SKM-1 treated with dmso at 0.1 percent for 144 hours (cell line): ENCODE measurements at regions not wholly inside any gene's neighbourhood (a gene's known extent, or its start where the extent isn't known, plus 50 kb on each side); places are given as distances from the start of the nearest gene placed in this dataset.

Source experiments
- DNase-seq: peaks from one replicate; lab custom pipeline; 2025; ENCODE audit not compliant: unreplicated experiment; lab: John Stamatoyannopoulos, UW

DNA sequence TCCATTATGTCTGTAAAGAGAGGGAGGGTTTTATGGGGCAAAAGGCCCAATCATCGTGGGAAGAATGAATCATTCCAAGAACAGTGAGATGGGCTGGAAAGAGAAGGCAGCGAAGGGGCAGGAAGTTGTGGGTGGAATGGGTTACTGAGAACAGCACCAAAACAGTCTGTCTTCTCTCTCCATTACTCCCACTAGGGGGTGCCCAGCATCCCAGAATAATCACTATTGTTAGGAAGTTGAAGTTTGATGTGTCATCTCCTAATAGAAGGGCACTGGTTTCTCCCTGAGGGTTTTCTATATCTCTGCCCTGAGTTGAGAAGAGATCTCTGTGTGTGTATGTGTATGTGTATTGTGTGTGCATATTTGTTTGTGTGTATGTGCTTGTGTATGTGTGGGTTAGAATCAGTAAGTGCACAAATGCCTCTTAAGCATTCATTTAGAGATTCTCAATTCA lies 76.6 kb upstream of the MAP4K3 start:
- DNase-seq: peak; percentile 78

DNA sequence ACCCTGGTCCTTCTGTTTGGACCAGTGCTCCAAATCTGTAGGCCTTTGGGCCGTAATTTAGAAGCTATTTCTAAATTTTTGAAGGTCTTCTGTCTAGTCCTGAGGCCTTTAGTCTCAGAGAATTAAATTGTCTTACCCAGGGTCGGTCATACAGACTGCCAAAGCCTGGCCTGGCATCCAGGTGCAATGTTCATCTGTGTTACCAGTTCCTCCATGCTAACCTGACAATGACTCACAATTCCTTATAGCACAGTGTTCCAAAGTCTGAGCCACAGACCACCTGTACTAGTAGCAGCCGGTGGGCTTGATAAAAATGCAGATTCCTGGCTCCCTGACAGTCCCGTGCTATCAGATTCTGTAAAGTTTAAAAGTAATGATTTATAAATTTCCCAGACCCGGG lies 77.7 kb upstream of the MAP4K3 start:
- DNase-seq: no peak

DNA sequence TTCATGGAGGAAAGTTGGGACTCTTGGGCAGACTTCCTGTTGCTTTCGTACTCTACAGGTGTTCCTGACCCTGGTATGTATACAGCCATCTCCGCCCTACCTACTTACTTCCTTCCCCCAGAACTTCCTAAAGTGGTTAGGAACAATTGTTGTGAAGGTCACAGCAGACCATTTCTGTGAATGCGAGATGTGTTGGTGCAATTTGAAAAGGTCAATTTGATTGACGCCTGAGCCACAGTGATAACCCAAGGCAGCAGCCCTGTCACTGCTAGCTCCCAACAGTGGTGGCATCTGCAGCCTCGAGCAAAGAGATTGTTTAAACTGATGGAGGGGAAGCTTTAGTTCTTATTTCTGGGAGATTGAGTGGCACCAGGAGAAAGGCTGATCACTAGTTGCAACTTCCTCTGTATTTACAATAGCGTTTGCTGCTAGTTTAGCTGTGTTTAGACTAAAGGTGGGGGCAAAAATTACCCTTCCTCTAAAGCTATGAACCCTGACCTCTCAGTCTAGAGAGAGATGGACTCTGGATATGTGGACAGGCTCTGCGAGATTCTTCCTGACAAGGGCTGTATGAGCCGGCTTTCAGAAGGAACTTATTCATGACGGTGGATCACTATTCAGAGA lies 78.3 kb upstream of the MAP4K3 start:
- DNase-seq: no peak

DNA sequence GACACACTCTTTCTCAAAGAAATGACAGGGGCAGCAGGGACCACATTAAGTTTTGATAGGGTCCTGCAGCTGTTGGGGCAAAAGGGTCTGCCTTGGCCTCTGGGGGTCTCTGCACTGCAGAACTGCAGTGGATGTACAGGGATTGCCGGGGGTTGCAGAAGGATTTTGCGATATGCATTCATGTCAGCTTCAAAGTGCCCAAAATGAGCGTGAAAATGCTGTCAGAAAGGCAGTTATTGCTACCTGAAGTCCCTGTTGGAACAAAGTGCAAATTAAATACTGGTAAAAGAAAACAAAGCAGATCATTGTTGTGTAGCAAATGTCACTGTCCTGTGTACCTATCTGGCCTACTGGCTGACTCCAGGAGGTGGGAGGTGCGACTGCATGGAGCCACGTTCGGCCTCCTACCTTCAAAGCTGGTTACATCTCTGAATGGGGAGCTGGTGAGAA lies 78.8 kb upstream of the MAP4K3 start:
- no peak for DNase-seq

DNA sequence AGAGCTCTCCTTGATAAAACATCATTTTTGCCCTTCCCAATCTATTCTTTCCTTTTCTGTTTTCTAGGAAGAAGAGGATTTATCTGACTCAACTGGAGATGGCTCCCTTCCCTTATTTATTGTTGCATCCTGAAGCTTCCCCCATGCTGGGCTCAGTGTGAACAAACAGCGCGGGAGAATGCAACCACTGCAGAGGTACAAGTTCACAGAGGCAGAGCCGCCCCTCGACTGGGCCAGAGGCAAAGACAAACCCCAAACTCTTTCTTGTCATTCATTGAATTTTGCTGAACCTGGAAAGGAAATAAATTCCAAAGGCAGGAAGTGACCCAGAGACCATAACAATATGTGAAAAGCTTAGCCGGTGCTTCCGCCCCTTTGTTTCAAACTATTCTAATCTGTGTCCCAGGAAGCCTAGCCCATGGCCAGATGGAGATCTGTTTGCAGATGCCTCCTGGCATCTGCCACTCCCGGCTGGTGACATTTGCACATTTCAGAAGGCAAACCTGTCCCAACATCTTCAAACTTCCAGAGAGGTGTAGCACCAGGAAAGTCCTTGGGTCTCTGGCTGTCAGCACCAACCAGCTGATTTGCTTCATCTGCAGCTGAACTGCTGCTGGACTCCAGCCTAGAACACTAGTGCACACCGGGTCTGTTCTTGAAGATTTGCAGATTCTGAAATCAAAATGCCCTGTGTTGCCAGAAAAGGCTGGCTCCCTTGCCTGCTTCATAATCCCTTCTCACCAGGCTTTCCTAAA lies 79.4 kb upstream of the MAP4K3 start:
- DNase-seq: no peak

DNA sequence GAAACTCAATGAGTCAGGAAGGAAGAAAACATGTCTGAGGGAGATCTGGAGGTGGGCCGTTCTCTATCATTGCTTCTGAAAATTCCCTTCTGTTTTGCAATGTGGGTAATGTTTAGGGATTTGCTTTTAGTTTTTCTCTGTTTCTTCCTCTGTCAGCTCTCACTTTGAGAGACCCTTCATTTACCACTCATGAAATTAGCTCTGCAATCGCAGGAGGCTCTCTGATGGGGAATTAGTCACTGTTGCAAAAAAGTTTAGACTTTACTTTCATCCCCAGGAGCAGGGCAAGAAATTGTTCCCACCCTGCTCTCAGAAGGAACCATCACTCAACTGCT lies 80.0 kb upstream of the MAP4K3 start:
- DNase-seq: no peak

DNA sequence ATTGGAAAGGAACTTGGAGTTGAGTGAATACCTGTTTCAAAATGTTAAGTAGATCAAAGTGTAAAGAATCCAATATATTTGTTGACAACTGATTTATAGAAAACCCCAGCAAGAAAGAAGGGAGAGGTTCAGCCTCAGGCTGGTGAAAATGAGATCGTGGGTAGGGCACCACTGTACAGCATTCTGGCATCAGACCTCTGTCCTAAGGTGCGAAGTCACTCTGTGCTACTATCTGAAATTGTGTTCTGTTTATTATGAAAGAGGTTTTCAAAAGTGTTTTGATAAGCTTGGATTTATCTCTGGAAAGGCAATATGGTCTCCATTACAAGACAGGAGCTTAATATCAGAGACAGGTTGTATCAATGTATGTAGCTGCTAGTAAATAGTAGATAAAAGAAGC lies 80.5 kb upstream of the MAP4K3 start:
- DNase-seq: no peak

DNA sequence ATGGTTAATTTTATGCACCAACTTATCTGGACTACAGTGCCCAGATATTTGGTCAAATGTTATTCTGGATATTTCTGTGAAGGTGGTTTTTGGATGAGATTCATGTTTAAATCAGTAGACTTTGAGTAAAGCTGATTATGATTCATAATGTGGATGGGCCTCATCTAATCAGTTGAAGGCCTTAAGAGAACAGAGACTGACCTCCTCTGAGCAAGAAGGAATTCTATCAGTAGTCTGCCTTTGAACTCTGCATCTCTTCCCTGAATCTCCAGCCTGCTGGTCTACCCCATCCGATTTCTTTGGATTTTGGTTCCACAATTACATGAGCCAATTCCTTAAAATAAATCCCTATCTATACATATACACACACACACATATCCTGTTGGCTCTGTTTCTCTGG lies 82.8 kb upstream of the MAP4K3 start:
- DNase-seq: no peak

DNA sequence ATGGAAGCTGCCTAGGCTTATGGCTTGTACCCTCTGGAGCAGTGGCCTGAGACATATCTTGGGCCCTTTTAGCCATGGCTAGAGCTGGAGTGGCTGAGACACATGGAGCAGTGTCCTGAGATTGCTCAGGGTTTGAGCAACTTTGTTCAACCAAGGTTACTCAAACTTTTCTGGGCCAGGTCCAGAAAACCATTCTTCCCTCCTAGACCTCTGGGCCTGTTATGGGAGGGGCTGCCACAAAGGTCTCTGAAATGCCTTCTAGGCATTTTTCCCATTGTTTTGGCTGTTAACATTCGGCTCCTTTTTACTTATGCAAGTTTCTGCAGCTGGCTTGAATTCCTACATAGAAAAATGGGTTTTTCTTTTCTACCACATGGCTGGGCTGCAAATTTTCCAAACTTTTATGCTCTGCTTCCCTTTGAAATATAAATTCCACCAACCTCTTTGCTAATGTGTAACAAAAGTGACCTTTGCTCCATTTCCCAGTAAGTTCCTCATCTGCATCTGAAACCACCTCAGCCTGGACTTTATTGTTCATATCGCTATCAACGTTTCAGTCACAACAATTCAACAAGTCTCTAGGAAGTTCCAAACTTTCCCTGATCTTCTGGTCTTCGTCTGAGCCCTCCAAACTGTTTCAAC lies 84.9 kb upstream of the MAP4K3 start:
- no peak for DNase-seq

DNA sequence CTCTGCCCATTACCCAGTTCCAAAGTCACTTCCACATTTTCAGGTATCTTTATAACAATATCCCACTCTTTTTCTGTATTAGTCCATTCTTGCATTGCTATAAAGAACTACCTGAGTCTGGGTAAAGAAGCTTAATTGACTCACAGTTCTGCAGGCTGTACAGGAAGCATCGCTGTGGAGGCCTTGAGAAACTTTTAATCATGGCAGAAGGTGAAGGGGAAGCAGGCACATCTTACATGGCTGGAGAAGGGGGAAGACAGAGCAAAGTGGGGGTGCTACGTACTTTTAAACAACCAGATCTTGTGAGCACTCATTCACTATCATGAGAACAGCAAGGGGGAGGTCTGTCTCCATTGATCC lies 85.4 kb upstream of the MAP4K3 start:
- no peak for DNase-seq

DNA sequence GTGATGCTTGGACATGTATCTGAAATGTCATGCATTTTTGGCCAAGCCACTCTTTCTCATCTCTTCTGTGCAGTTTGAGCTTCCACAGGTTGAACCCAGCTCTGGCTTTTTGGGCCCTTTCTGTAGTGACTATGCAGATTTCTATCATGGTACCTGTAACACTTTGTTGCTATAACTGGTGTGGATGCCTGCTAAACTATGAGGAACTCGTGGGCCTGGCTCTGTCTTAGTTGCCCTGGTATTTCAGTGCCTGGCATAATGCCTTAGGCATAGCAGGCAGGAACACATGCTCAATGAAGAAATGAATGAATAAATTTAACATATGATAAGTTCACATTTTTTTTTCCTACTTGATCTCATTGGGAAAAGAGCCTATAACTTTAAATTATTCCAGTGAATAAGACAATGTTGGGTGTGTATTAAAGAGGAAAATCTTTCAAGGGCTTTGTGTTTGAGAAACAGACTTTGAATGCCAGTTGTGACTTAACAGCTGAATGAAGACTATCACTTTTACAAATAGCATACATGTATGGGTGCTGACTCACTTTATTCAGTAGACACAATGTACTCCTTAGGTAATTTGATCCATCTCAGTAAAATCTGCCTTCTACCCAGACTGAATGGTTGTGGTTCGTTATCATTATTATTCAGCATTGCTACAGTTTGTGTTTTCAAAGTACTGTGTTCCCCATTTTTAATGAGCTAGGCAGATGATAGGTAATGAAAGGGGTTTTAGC lies 86.4 kb upstream of the MAP4K3 start:
- DNase-seq: no peak

DNA sequence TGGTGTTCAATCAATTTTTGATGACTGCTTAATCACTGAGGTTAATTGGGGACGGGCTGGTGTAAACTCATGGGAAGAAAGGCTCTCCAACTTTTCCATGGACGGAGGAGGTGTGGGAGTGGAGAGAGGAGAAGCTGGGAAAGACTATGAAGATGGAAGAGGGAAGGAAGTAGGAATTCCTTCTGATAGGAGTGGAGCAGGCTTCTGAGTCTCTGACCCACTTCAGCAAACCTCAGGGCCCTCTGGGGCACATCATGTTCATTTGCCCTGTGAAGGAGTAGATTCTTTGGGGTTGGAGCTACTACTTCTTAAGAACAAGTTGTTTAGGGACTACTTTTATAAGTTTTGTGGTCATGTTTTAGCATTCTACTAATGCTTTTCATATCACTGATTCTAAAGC lies 87.0 kb upstream of the MAP4K3 start:
- DNase-seq: no peak

DNA sequence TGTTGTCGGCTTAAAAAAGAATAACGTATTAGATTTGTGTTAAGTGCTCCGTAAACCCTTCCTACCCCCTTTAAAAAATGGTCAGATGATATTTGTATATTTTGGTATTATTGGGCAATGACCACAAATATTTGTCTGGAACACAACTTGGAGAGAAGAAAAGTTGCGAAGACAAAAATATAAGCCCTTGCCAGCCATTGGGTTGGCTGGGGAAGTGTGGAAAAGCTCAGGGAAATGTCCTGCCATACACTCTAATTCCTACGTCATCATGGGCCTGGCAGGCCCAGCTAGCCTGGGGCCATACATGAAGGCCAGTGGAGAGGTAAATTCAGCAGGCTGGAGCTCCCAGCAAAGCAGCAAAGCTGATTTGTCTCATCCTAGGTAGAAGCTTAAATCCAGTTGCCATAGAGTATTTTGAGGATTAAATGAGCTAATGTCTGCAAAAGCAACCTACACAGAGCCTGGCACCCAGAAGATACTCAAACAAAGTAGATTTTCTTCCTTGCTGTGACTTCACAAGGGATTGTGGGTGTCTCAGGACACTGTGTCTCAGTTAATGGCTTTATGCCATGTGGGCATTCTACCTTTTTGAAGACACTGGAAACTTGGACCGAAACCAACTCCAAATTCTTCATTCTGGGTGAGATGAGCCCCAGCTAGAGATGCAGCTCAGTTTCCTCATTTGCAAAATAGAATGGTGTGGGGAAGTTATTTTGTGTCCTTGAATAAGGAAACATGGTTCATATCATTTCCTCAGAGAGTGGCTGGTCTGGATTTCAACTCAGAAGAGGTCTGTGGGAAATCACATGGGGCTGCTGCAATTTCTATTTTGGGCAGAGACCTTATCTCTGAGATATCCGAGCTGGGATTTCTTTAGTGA lies 87.9 kb upstream of the MAP4K3 start:
- no peak for DNase-seq

DNA sequence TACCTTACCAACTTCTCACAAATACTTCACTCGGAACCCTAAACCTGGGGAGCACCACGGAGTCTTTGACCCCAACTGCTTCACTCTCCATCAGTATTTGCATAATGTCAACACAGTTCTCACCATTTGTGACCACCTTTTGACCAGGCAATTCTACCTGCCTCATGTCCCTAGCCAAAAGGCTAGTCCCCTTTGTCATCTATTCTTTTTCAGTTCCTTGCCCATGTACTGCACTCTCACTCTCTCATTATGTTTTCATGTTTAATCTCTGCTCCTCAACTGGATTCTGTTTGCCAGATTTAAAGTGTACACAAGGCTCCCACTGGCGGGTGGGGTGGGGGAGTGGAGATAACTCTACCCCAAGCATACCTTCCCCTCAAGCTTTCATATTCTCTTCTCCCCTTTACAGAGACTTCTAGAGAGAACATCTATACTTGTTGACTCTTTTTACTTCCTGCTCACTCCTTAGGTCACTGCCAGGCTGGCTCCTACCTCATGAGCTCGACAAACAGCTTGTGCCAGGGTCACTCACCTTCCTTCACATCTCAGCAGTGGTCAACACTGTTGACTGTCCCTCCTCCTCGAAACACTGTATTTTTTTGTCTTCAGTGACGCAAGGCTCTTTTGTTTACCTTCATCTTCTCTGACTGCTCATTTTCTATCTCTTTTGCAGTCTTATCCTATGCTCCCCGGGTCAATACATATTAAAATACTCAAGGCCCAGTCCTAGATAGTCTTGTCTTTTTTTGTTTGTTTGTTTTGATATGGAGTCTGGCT lies 88.7 kb upstream of the MAP4K3 start:
- DNase-seq: no peak

DNA sequence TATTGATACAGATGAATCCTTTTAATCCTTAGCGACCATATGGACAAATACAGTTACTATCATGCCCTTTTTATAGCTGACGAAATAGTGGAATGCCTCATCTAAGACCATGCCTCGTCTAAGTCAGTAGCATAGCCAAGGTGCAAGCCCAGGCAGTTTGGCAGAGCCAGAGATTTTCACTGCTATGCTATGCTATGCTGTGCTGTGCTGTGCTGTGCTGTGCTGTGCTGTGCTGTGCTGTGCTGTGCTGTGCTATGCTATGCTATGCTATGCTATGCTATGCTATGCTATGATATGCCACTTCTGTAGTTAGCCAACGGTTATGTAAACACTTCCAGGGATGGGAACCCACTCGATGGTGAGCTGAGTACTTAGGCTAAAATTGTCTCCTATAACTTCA lies 91.6 kb upstream of the MAP4K3 start:
- DNase-seq: no peak

DNA sequence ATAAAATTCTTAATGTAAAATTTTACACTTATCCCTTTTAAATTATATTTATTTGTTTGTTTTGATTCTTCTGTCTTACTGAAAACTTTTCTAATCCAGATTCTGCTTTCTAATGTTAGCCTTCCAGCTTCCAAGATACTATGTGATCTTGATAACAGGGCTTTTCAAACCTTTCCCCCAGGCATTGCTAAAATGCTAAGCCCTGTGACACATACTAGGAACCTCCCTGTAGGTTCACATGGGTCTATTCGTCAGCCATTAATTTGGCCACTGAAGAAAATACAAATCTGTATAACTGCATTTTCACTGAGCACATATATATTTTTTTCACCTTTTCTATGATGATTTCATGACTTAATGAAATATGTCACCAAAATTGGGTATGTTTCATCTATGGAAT lies 92.8 kb upstream of the MAP4K3 start:
- no peak for DNase-seq

DNA sequence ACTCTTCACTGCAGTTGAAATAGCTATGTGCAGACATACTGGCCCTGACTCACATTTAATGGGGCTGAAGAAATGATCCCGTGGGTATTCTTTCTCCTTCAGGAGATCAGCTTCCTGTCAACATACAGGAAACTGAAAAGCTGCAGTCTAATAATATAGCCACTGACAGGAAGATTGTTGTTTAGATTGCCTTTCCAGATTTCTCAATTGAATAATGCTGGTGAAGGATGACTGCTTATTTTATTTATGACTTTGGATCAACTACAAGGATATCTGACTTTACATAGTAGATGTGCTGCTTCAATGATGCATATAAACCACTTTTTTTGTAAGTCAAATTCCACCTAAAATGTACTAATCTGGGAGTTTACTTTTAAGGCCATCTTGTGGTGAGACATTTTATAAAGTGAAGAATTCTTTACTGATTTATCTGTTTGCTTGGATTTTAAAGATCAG lies 93.4 kb upstream of the MAP4K3 start:
- DNase-seq: no peak

DNA sequence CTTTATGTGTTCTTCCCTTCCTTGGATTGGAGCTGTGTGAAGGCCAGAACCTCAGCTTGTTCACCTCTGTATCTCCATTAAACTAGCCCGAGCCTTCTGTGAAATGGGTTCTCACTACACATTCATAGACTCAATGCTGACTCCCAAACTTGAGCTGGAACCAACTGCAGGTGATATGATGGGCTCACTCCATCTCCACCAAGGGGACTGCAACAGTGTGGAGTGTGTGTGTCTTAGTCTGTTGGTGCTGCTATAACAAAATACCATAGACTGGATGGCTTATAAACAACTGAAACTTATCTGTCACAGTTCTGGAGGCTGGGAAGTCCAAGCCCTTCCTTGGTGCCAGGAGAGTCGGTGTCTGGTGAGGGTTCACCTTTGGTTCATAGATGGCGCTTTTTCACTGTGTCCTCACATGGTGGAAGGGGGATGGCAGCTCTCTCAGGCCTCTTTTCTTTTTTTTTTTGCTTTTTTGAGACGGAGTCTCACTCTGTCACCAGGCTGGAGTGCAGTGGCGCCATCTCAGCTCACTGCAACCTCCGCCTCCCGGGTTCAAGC lies 94.2 kb upstream of the MAP4K3 start:
- no peak for DNase-seq

DNA sequence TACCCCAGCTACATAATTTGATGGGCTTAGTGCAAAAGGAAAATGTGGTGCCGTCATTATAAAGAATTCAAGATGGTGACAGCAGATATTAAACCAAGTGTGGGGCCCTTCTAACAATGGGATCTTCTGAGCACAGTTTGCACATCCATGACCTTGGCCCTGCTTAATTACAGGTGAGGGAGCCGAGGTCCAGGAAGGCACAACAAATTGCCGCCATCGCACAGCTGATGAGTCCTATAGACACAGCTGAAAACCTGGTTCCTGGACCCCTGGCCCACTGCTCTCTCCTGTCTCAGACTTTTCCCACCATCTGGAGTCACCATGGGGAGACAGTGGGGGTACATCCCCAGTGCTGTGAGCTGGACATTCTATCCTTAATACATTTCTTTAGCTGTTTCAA lies 95.8 kb upstream of the MAP4K3 start:
- no peak for DNase-seq
